AG10803 (cell line): ENCODE measurements at regions not wholly inside any gene's neighbourhood (a gene's known extent, or its start where the extent isn't known, plus 50 kb on each side); places are given as distances from the start of the nearest gene placed in this dataset.

Source experiments
- DNase-seq: peaks from one replicate; pipeline ENCODE4 v3.0.0; 2010; ENCODE audit warnings: low read depth
- H3K4me3 ChIP-seq: 2 replicates; pipeline ENCODE4 v1.5.1; 2011; ENCODE audit warnings: mild to moderate bottlenecking, low read length, control low read depth
- CTCF ChIP-seq: conservative IDR thresholded peaks from 2 replicates; pipeline ENCODE4 v1.5.1; 2011; ENCODE audit warnings: mild to moderate bottlenecking, low read length, control low read depth, inconsistent platforms

DNA sequence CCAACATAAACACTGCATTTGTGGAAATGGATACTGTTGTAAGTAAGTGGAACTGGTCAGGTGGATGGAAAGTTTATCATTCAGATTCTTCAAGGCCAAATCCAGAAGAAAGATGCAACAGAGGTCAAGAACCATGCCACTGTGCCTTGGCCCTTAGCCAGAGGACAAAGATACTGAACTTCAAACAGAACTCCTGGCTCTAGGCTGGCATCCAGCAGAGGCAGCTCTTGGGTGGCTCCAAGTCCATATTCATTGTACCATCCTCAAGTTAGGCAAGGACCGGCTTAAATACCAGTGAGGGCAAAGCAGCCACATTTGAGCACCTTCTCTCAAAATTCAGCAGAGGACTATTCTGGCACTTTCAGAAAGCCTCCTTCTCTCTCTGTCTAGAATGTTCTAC is 53.2 kb downstream of the DNAAF9 start:
- no peak for DNase-seq
- no peak for TF ChIP-seq CTCF

DNA sequence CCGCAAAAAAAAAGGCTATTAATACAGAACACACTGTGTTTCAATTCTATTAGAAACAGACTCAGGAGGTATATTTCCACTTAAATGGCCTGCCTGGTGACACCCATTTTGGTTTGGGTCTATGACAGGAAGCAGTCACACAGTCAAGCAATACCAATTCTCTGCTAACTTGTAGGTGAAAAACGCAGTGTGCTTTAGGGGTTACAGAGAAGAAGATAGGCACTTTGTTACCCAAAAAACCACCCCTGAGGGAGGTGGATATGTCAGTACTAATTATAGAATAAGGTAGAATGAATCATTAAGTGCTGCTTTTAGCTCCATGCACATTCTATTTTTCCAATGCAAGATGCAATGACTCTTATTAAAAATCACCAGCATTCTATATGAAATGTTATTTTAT is 53.8 kb downstream of the DNAAF9 start:
- DNase-seq: no peak
- no peak for TF ChIP-seq CTCF
- H3K4me3 ChIP-seq: no peak overlapping the region

More for the DNA sequence above, 53.2 kb downstream of the DNAAF9 start:
- no peak overlapping the region for H3K4me3 ChIP-seq

- no peak for DNase-seq
- no peak for TF ChIP-seq CTCF
- no peak overlapping the region for H3K4me3 ChIP-seq
Observed at GRCh38 chr20:3352202-3352601, 55.3 kb downstream of the DNAAF9 start.

DNA sequence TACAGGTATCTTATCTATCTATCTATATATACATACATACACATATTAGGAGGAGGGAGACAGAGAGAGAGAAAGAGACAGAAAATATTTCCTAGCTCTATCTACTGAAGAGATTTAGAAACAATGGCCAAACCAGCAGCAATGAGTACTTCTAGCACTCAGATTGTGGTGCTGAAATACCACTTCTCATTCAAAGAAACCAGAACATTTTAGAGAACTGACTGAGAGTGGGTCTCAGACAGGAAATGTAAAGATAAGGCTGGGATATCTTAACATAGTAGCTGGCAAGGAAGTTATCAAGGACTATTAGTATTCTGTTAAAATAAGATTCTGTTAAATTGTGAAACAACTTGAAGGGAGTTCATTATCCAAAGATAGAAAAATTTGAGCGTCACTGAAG is 57.0 kb downstream of the DNAAF9 start:
- no peak for TF ChIP-seq CTCF
- no peak overlapping the region for H3K4me3 ChIP-seq
- no peak for DNase-seq

GRCh38 chr20:3349786-3350185 is 57.7 kb downstream of the DNAAF9 start:
- no peak for DNase-seq
- H3K4me3 ChIP-seq: no peak overlapping the region
- no peak for TF ChIP-seq CTCF

DNA sequence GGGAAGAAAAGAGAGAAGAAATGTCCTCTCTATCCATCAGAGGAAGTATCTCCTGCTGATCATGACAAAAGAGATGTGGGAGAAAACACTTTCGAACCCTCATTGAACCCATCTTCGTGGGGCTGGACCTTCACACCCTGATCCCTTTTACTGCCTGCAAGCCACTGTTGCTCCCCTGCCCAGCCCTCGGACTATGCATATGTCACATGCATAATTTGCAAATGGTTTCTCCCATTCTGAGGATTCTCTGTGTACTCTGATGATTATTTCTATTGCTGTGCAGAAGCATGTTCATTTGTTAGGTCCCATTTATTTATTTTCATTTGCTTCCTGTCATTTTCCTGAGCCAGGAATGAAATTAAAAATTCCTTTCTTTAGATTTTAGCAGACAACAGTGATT is 64.7 kb downstream of the DNAAF9 start:
- H3K4me3 ChIP-seq: no peak overlapping the region
- no peak for DNase-seq
- no peak for TF ChIP-seq CTCF

GRCh38 chr20:3340443-3340842 is 67.0 kb downstream of the DNAAF9 start:
- H3K4me3 ChIP-seq: no peak overlapping the region
- TF ChIP-seq CTCF: no peak
- DNase-seq: peak; percentile 81
